B cell (primary cell): ENCODE measurements at regions not wholly inside any gene's neighbourhood (a gene's known extent, or its start where the extent isn't known, plus 50 kb on each side); places are given as distances from the start of the nearest gene placed in this dataset.

Experiments
- ATAC-seq: fragments of 200-7000 bp; cut with Tn5 transposase; one replicate; pipeline ENCODE4 v1.10.0; 2021; ENCODE audit warnings: low read depth, mild to moderate bottlenecking, moderate number of reproducible peaks, moderate library complexity
- CTCF ChIA-PET: fragments of 350-600 bp; sonication (Branson Sonifier 250); formaldehyde crosslinking; loops from one replicate; lab custom pipeline; 2021; ENCODE audit warnings: antibody characterized with exemption, inconsistent platforms; lab: Charles Lee
- POLR2A ChIA-PET: fragments of 350-600 bp; sonication (Branson Sonifier 250); formaldehyde crosslinking; loops from one replicate; lab custom pipeline; 2021; ENCODE audit warnings: antibody characterized with exemption; lab: Charles Lee
- DNase-seq: peaks from one replicate; pipeline ENCODE4 v3.0.0; 2013
- H2AFZ ChIP-seq: 2 replicates; pipeline ENCODE4 v1.6.1; 2012; ENCODE audit warnings: mild to moderate bottlenecking, low read depth, low read length; ENCODE audit not compliant: insufficient read depth, poor library complexity, severe bottlenecking
- H3K27ac ChIP-seq, 2 donors: 1 replicate in 1 of 2; 2 replicates in 1 of 2; pipeline ENCODE4 v1.5.1; 2012 to 2013; ENCODE audit warnings: low read length in 2 of 2, mild to moderate bottlenecking in 2 of 2, moderate library complexity in 1 of 2
- H3K27me3 ChIP-seq, 4 experiments: fragments of 200-600 bp in 1 of 4; sonication (generic) in 1 of 4; replicated peaks in 1 of 4; 1 replicate in 2 of 4; 2 replicates in 2 of 4; pipeline versions ENCODE4 v1.6.1 to v1.7.0; 2013 to 2016; ENCODE audit warnings: low read length in 3 of 4, mild to moderate bottlenecking in 2 of 4, mixed read lengths in 1 of 4, moderate library complexity in 1 of 4; ENCODE audit not compliant: insufficient read depth in 4 of 4, control insufficient read depth in 3 of 4; ENCODE audit errors: control extremely low read depth in 1 of 4
- H3K36me3 ChIP-seq, 2 experiments: replicated peaks in 1 of 2; 1 replicate in 1 of 2; 2 replicates in 1 of 2; pipeline versions ENCODE4 v1.6.1 to v1.7.1; 2013; ENCODE audit warnings: low read length in 1 of 2; ENCODE audit not compliant: insufficient read depth in 2 of 2, control insufficient read depth in 1 of 2; ENCODE audit errors: control extremely low read depth in 1 of 2, extremely low read depth in 1 of 2
- H3K4me1 ChIP-seq, 2 donors: fragments of 200-600 bp in 1 of 2; sonication (generic) in 1 of 2; 1 replicate in 1 of 2; 2 replicates in 1 of 2; pipeline versions ENCODE4 v1.5.1 to v1.6.1; 2013 to 2017; ENCODE audit warnings: low read length in 2 of 2; ENCODE audit not compliant: control insufficient read depth in 2 of 2, insufficient read depth in 2 of 2
- H3K4me2 ChIP-seq: replicated peaks from 2 replicates; pipeline ENCODE3; 2012; ENCODE audit warnings: mild to moderate bottlenecking, low read depth, low read length; ENCODE audit not compliant: poor library complexity, severe bottlenecking
- H3K4me3 ChIP-seq, 5 experiments: fragments of 200-600 bp in 1 of 5; sonication (generic) in 1 of 5; 1 replicate in 3 of 5; 2 replicates in 2 of 5; pipeline versions ENCODE4 v1.5.1 to v1.7.0; 2011 to 2016; ENCODE audit warnings: low read length in 4 of 5, mild to moderate bottlenecking in 4 of 5, low read depth in 2 of 5, control low read depth in 1 of 5, moderate library complexity in 1 of 5; ENCODE audit not compliant: insufficient read depth in 1 of 5; ENCODE audit errors: control extremely low read depth in 1 of 5, extremely low read depth in 1 of 5
- H3K79me2 ChIP-seq: fragments of 200-600 bp; sonication (generic); one replicate; pipeline ENCODE4 v1.6.0; 2016; ENCODE audit warnings: low read length; ENCODE audit not compliant: control insufficient read depth, insufficient read depth
- H3K9ac ChIP-seq: fragments of 200-600 bp; sonication (generic); 2 replicates; pipeline ENCODE4 v1.6.1; 2017; ENCODE audit warnings: mild to moderate bottlenecking, low read length, moderate library complexity
- H3K9me3 ChIP-seq, 3 donors: one replicate each; pipeline versions ENCODE4 v1.6.1 to v1.7.1; 2013; ENCODE audit warnings: low read length in 2 of 3; ENCODE audit not compliant: control insufficient read depth in 2 of 3, insufficient read depth in 1 of 3; ENCODE audit errors: control extremely low read depth in 1 of 3
- H4K20me1 ChIP-seq: 2 replicates; pipeline ENCODE4 v1.6.0; 2012; ENCODE audit warnings: mild to moderate bottlenecking, low read length; ENCODE audit not compliant: insufficient read depth, control insufficient read depth, poor library complexity, severe bottlenecking
- H3K27ac Mint-ChIP-seq: one replicate; pipeline ENCODE4 v1.8.0; 2021; ENCODE audit warnings: mixed read lengths
- H3K27me3 Mint-ChIP-seq: one replicate; pipeline ENCODE4 v1.8.0; 2021; ENCODE audit warnings: mixed read lengths
- H3K4me1 Mint-ChIP-seq: one replicate; pipeline ENCODE4 v1.8.0; 2021; ENCODE audit warnings: mixed read lengths
- H3K4me3 Mint-ChIP-seq: one replicate; pipeline ENCODE4 v1.8.0; 2021; ENCODE audit warnings: mixed read lengths
- H3K9me3 Mint-ChIP-seq: one replicate; pipeline ENCODE4 v1.8.0; 2022; ENCODE audit warnings: mixed read lengths; ENCODE audit not compliant: insufficient read depth
- CTCF ChIP-seq: fragments of 200-600 bp; IDR thresholded peaks from one replicate; pipeline ENCODE4 v1.8.0; 2022; ENCODE audit warnings: antibody characterized with exemption, mild to moderate bottlenecking
- EZH2 ChIP-seq: IDR thresholded peaks from 2 replicates; pipeline ENCODE4 v1.6.1; 2012; ENCODE audit warnings: borderline replicate concordance, low read depth, mild to moderate bottlenecking, moderate library complexity, low read length; ENCODE audit not compliant: insufficient read depth, poor library complexity, severe bottlenecking
- WGBS: methylation state at CpG from one replicate; pipeline ENCODE4 v1.1.5; 2013; ENCODE audit warnings: missing lambda C conversion rate; ENCODE audit not compliant: insufficient coverage; 5-methylcytosine and 5-hydroxymethylcytosine counted together
- intact Hi-C: fragments of 100-400 bp; cut with micrococcal nuclease; formaldehyde crosslinking; loops from one replicate; pipeline ENCODE4 v1.10.0; 2022

- H3K79me2 ChIP-seq, result no peaks in the 10 kb centered on the region
- intact Hi-C loops, result no loop called here
- ChIA-PET POLR2A (no interaction called here), CTCF (no interaction called here)
- no peak overlapping the region for H2AFZ ChIP-seq
- H3K4me1 Mint-ChIP-seq, result no peaks in the 10 kb centered on the region
- H3K27me3 Mint-ChIP-seq, result peaks cover 5% of the 10 kb centered on the region
- TF ChIP-seq CTCF, result no peak
- no peak for TF ChIP-seq EZH2
- DNase-seq (no peak), ATAC-seq (no peak)
- no peaks in the 10 kb centered on the region for H3K36me3 ChIP-seq
- H3K9me3 ChIP-seq, result peaks cover 0 to 16% (median 0%) of the 10 kb centered on the region in 3 donors
- H3K27ac ChIP-seq, result no peak overlapping the region
- H3K4me3 Mint-ChIP-seq, result no peak overlapping the region
- WGBS, result 78% methylated on average over 7 of the region's 10 CpGs
- no peaks in the 10 kb centered on the region for H3K27me3 ChIP-seq
- no peak overlapping the region for H3K4me3 ChIP-seq
- H4K20me1 ChIP-seq, result no peaks in the 10 kb centered on the region
- H3K9ac ChIP-seq, result no peak overlapping the region
- H3K9me3 Mint-ChIP-seq, result no peaks in the 10 kb centered on the region
- no peak overlapping the region for H3K27ac Mint-ChIP-seq
- H3K4me1 ChIP-seq, result no peaks in the 10 kb centered on the region
- no peak overlapping the region for H3K4me2 ChIP-seq
Observed at GRCh38 chr7:1316086-1316485, 83.4 kb downstream of the UNCX start.

- CTCF ChIA-PET, result no interaction called here
- ATAC-seq, result no peak
- intact Hi-C loops, result no loop called here
Observed at GRCh38 chr7:1317646-1318045, 85.0 kb downstream of the UNCX start.

More at GRCh38 chr7:1317646-1318045, 85.0 kb downstream of the UNCX start:
- H3K36me3 ChIP-seq, result no peaks in the 10 kb centered on the region
- TF ChIP-seq CTCF (no peak), EZH2 (no peak)
- H3K79me2 ChIP-seq, result no peaks in the 10 kb centered on the region
- Mint-ChIP-seq H3K9me3 (no peaks in the 10 kb centered on the region), H3K27me3 (peaks cover 5% of the 10 kb centered on the region), H3K4me1 (no peaks in the 10 kb centered on the region), H3K27ac (no peak overlapping the region), H3K4me3 (no peak overlapping the region)
- WGBS, result 97% methylated on average over 8 of the region's 15 CpGs
- H2AFZ ChIP-seq, result no peak overlapping the region
- no peak overlapping the region for H3K4me3 ChIP-seq
- no peaks in the 10 kb centered on the region for H4K20me1 ChIP-seq
- H3K4me1 ChIP-seq, result no peaks in the 10 kb centered on the region
- no peak overlapping the region for H3K4me2 ChIP-seq
- H3K9ac ChIP-seq, result no peak overlapping the region
- H3K9me3 ChIP-seq, result peaks cover 0 to 11% (median 0%) of the 10 kb centered on the region in 3 donors
- H3K27ac ChIP-seq, result no peak overlapping the region
- POLR2A ChIA-PET, result no interaction called here
- DNase-seq, result no peak
- peaks cover 0 to under 1% (median 0%) of the 10 kb centered on the region in 4 experiments for H3K27me3 ChIP-seq
